ENCODE measurements at regions not wholly inside any gene's neighbourhood (a gene's known extent, or its start where the extent isn't known, plus 50 kb on each side); places are given as distances from the start of the nearest gene placed in this dataset.

DNA sequence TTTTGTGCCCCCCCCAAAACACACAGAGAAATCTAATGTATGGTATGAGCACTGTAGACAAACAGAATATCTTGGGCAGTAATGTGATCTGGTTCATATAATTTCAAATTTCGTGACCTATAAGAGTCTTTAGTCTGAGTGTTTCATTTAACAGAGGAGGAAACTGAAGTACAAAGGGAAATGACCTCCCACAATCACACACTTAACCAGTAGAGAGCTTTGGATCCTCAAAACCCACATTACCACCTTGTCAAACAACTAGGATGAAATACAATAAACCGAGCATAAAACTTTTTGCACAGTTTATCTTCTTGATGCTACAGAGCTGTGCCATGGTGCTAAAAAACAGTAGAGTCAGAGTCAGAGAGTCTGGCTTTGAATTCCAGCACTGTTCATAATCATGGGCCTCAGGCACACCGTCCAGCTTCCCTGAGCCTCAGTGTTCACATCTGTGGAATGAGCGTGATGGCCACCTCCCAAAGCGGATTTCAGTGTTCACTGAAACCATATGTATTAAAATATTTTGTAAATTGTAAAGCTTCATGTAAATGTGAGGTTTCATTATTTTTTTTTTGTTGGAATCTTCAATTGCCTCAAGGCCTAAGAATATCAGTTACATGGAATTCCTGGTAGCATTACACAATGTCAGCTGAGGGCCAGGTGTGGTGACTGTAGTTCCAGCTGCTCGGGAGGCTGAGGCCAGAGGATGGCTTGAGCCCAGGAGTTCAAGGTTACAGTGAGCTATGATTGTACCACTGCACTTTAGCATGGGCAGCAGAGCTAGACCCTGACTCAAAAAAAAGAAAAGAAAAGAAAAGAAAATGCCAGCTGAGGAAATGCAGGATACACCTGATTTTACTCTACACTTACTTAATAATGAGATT lies 126.4 kb upstream of the FRY start:
- no peak for DNase-seq
- H3K4me3 ChIP-seq (ENCODE audit: insufficient read depth, low read depth, low read length), result no peak overlapping the region
- no peak overlapping the region for H3K14ac ChIP-seq (replicated peaks; ENCODE audit: low read depth, low read length)
- no peaks in the 10 kb centered on the region for H3K79me1 ChIP-seq (ENCODE audit: low read depth in 1 of 2, low read length in 2 of 2)
- intact Hi-C loops (cut with micrococcal nuclease), result no loop called here
- H2BK15ac ChIP-seq (ENCODE audit: low read depth, low read length), result no peak overlapping the region
- H3K18ac ChIP-seq (ENCODE audit: low read depth, low read length), result no peak overlapping the region
- H4K8ac ChIP-seq (ENCODE audit: low read depth in 2 of 2, low read length in 2 of 2), result no peak overlapping the region
- H3K56ac ChIP-seq (ENCODE audit: extremely low read depth, insufficient read depth, low read length), result no peak overlapping the region
- no peaks in the 10 kb centered on the region for H3K9me1 ChIP-seq (ENCODE audit: insufficient read depth, low read length)
- no CpG with 5 or more reads among the region's 6 CpGs for WGBS, 2 experiments (ENCODE audit: extremely low coverage in 2 of 2, insufficient read length in 1 of 2)
- peaks cover 4% of the 10 kb centered on the region; the same call in 1 of the 2 replicates for H3K9me3 ChIP-seq (ENCODE audit: control insufficient read depth, insufficient read depth, low read length)
- no peak overlapping the region for H2AK5ac ChIP-seq (ENCODE audit: low read depth, low read length)
- H2BK20ac ChIP-seq (ENCODE audit: low read depth, low read length), result no peak overlapping the region
- CTCF ChIA-PET, result interaction anchor here (0.6 kb wide), 2 partner anchors 129 to 764 kb away, joined by 3 to 5 read pairs; no protein-coding TSS in a partner anchor
- H3K27me3 ChIP-seq (ENCODE audit: control insufficient read depth, insufficient read depth, low read length), result peaks cover 12% of the 10 kb centered on the region
- H4K5ac ChIP-seq (ENCODE audit: low read depth, low read length), result no peak overlapping the region
- ATAC-seq (ENCODE audit: low read depth), result no peak
- H3K4me1 ChIP-seq (ENCODE audit: control insufficient read depth, insufficient read depth, low read length), result no peaks in the 10 kb centered on the region
- H2BK120ac ChIP-seq (ENCODE audit: low read depth, low read length), result no peak overlapping the region
- POLR2A ChIA-PET (ENCODE audit: unreplicated experiment), result interaction anchor here (0.6 kb wide), 1 partner anchor 681 kb away, joined by 3 read pairs; the partner anchor contains the start of gene PDS5B
- H2AFZ ChIP-seq (replicated peaks; ENCODE audit: low read length, poor library complexity), result no peak overlapping the region
- BruUV-seq (replicated peaks), result no TSS peak
- H3K27ac ChIP-seq (ENCODE audit: insufficient read depth, low read length), result no peak overlapping the region
- no peak overlapping the region for H3K4ac ChIP-seq (ENCODE audit: low read depth, low read length)
- dilution Hi-C loops (cut with HindIII; ENCODE audit: low sequenced_read_pairs, unreplicated experiment), result no loop called here
- no peaks in the 10 kb centered on the region for H3K36me3 ChIP-seq (ENCODE audit: control insufficient read depth, insufficient read depth, low read length)
- H2BK5ac ChIP-seq (ENCODE audit: low read depth, low read length, poor library complexity, severe bottlenecking), result no peak overlapping the region
- H2AK9ac ChIP-seq (replicated peaks; ENCODE audit: low read depth, low read length, poor library complexity), result no peak overlapping the region
- in situ Hi-C loops (cut with MboI; ENCODE audit: low sequenced_read_pairs), result no loop called here
- no peak overlapping the region for H3K4me2 ChIP-seq (ENCODE audit: low read depth, low read length)
- H4K91ac ChIP-seq (ENCODE audit: insufficient read depth, low read depth, low read length), result no peak overlapping the region
- no peak overlapping the region for H3K23ac ChIP-seq (ENCODE audit: low read depth, low read length)
- no peaks in the 10 kb centered on the region for H4K20me1 ChIP-seq (ENCODE audit: insufficient read depth, low read length)
- no peak overlapping the region for H3K9ac ChIP-seq (ENCODE audit: low read depth, low read length)
- TF ChIP-seq, protein P1, sequence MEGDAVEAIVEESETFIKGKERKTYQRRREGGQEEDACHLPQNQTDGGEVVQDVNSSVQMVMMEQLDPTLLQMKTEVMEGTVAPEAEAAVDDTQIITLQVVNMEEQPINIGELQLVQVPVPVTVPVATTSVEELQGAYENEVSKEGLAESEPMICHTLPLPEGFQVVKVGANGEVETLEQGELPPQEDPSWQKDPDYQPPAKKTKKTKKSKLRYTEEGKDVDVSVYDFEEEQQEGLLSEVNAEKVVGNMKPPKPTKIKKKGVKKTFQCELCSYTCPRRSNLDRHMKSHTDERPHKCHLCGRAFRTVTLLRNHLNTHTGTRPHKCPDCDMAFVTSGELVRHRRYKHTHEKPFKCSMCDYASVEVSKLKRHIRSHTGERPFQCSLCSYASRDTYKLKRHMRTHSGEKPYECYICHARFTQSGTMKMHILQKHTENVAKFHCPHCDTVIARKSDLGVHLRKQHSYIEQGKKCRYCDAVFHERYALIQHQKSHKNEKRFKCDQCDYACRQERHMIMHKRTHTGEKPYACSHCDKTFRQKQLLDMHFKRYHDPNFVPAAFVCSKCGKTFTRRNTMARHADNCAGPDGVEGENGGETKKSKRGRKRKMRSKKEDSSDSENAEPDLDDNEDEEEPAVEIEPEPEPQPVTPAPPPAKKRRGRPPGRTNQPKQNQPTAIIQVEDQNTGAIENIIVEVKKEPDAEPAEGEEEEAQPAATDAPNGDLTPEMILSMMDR (conservative IDR thresholded peaks at IDR 0.05; ENCODE audit: low read depth, low read length), result no peak
- TF ChIP-seq, protein P2, sequence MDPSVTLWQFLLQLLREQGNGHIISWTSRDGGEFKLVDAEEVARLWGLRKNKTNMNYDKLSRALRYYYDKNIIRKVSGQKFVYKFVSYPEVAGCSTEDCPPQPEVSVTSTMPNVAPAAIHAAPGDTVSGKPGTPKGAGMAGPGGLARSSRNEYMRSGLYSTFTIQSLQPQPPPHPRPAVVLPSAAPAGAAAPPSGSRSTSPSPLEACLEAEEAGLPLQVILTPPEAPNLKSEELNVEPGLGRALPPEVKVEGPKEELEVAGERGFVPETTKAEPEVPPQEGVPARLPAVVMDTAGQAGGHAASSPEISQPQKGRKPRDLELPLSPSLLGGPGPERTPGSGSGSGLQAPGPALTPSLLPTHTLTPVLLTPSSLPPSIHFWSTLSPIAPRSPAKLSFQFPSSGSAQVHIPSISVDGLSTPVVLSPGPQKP (IDR thresholded peaks at IDR 0.05; ENCODE audit: borderline replicate concordance, low read depth, low read length), result no peak
- TF ChIP-seq BHLHE40 (IDR thresholded peaks at IDR 0.05; ENCODE audit: low read depth, low read length), result no peak
- TF ChIP-seq RFX5 (IDR thresholded peaks at IDR 0.05; ENCODE audit: low read depth, low read length), result no peak
- no peak for TF ChIP-seq CHD1 (IDR thresholded peaks at IDR 0.05; ENCODE audit: low read depth, low read length)
- TF ChIP-seq, protein P3, sequence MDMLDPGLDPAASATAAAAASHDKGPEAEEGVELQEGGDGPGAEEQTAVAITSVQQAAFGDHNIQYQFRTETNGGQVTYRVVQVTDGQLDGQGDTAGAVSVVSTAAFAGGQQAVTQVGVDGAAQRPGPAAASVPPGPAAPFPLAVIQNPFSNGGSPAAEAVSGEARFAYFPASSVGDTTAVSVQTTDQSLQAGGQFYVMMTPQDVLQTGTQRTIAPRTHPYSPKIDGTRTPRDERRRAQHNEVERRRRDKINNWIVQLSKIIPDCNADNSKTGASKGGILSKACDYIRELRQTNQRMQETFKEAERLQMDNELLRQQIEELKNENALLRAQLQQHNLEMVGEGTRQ (IDR thresholded peaks at IDR 0.05; ENCODE audit: low read depth, low read length), result no peak
- TF ChIP-seq POLR2A (IDR thresholded peaks at IDR 0.05; ENCODE audit: low read depth, low read length), result no peak
- no peak for TF ChIP-seq SMC3 (IDR thresholded peaks at IDR 0.05; ENCODE audit: low read depth, low read length)
- TF ChIP-seq MXI1 (IDR thresholded peaks at IDR 0.05; ENCODE audit: borderline replicate concordance, low read depth, low read length), result no peak
- no peak for TF ChIP-seq NFE2L2 (IDR thresholded peaks at IDR 0.05; ENCODE audit: low read depth, low read length)
- TF ChIP-seq RCOR1 (IDR thresholded peaks at IDR 0.05; ENCODE audit: insufficient replicate concordance, low read length), result no peak
- no peak for TF ChIP-seq RAD21 (IDR thresholded peaks at IDR 0.05; ENCODE audit: low read length)
- TF ChIP-seq MAFK (IDR thresholded peaks at IDR 0.05; ENCODE audit: low read depth, low read length), result no peak
- TF ChIP-seq MAZ (IDR thresholded peaks at IDR 0.05; ENCODE audit: borderline replicate concordance, low read depth, low read length), result no peak
- no peak for TF ChIP-seq CEBPB (IDR thresholded peaks at IDR 0.05; ENCODE audit: low read depth, low read length)
